BE2C (cell line): ENCODE measurements at regions not wholly inside any gene's neighbourhood (a gene's known extent, or its start where the extent isn't known, plus 50 kb on each side); places are given as distances from the start of the nearest gene placed in this dataset.

Source experiments
- DNase-seq: peaks from one replicate; pipeline ENCODE4 v3.0.0-alpha.2; 2020
- H3K27me3 ChIP-seq: fragments of 250-450 bp; sonication (Bioruptor Pico); 2 replicates; pipeline ENCODE4 v1.5.1; 2020; ENCODE audit warnings: mild to moderate bottlenecking
- H3K36me3 ChIP-seq: fragments of 250-450 bp; sonication (Bioruptor Pico); 2 replicates; pipeline ENCODE4 v1.5.1; 2020; ENCODE audit warnings: mild to moderate bottlenecking
- H3K4me1 ChIP-seq: fragments of 250-450 bp; sonication (Bioruptor Pico); 2 replicates; pipeline ENCODE4 v1.5.1; 2020
- H3K4me3 ChIP-seq: 2 replicates; pipeline ENCODE4 v1.5.1; 2011; ENCODE audit warnings: low read depth, low read length
- H3K9me3 ChIP-seq: fragments of 250-450 bp; sonication (Bioruptor Pico); 2 replicates; pipeline ENCODE4 v1.5.1; 2020
- CTCF ChIP-seq: IDR thresholded peaks from 2 replicates; pipeline ENCODE4 v1.5.1; 2012; ENCODE audit warnings: mild to moderate bottlenecking, low read depth, low read length

- H3K4me3 ChIP-seq: no peak overlapping the region
- no peaks in the 10 kb centered on the region for H3K36me3 ChIP-seq
- no peaks in the 10 kb centered on the region for H3K27me3 ChIP-seq
- H3K4me1 ChIP-seq: no peaks in the 10 kb centered on the region
- DNase-seq: no peak
- TF ChIP-seq CTCF: no peak
- H3K9me3 ChIP-seq: no peaks in the 10 kb centered on the region
These were observed 744.8 kb upstream of the ID2 start for GRCh38 chr2:7937082-7937481.

GRCh38 chr2:7940723-7941122 lies 741.1 kb upstream of the ID2 start:
- H3K4me1 ChIP-seq: no peaks in the 10 kb centered on the region
- no peak for DNase-seq
- H3K36me3 ChIP-seq: no peaks in the 10 kb centered on the region
- no peaks in the 10 kb centered on the region for H3K9me3 ChIP-seq
- no peak overlapping the region for H3K4me3 ChIP-seq
- no peaks in the 10 kb centered on the region for H3K27me3 ChIP-seq
- no peak for TF ChIP-seq CTCF

- Histone ChIP-seq H3K4me1 (no peaks in the 10 kb centered on the region), H3K27me3 (no peaks in the 10 kb centered on the region), H3K4me3 (no peak overlapping the region), H3K9me3 (no peaks in the 10 kb centered on the region), H3K36me3 (no peaks in the 10 kb centered on the region)
- TF ChIP-seq CTCF: no peak
- DNase-seq: peak; percentile 51
These were observed 738.4 kb upstream of the ID2 start for GRCh38 chr2:7943446-7943845.

GRCh38 chr2:7945026-7945425 lies 736.8 kb upstream of the ID2 start:
- TF ChIP-seq CTCF: no peak
- H3K4me3 ChIP-seq: no peak overlapping the region
- H3K9me3 ChIP-seq: no peaks in the 10 kb centered on the region
- H3K27me3 ChIP-seq: no peaks in the 10 kb centered on the region
- DNase-seq: no peak
- H3K4me1 ChIP-seq: no peaks in the 10 kb centered on the region
- H3K36me3 ChIP-seq: no peaks in the 10 kb centered on the region

- no peak overlapping the region for H3K4me3 ChIP-seq
- no peaks in the 10 kb centered on the region for H3K9me3 ChIP-seq
- no peak for DNase-seq
- peaks cover 3% of the 10 kb centered on the region; the same call in 1 of the 2 replicates for H3K4me1 ChIP-seq
- TF ChIP-seq CTCF: no peak
- H3K27me3 ChIP-seq: no peaks in the 10 kb centered on the region
- H3K36me3 ChIP-seq: no peaks in the 10 kb centered on the region
These were observed 731.7 kb upstream of the ID2 start for GRCh38 chr2:7950035-7950612.

- DNase-seq: no peak
- H3K4me1 ChIP-seq: peaks cover 3% of the 10 kb centered on the region; the same call in 1 of the 2 replicates
- TF ChIP-seq CTCF: no peak
- H3K9me3 ChIP-seq: no peaks in the 10 kb centered on the region
- H3K4me3 ChIP-seq: no peak overlapping the region
- no peaks in the 10 kb centered on the region for H3K27me3 ChIP-seq
- H3K36me3 ChIP-seq: no peaks in the 10 kb centered on the region
These were observed 730.9 kb upstream of the ID2 start for GRCh38 chr2:7951001-7951400.
